GM21786 (cell line): ENCODE measurements at regions not wholly inside any gene's neighbourhood (a gene's known extent, or its start where the extent isn't known, plus 50 kb on each side); places are given as distances from the start of the nearest gene placed in this dataset.

Experiments
- ATAC-seq: cut with Tn5 transposase; IDR thresholded peaks from one replicate; pipeline ENCODE4 v1.9.1; 2021; ENCODE audit not compliant: unreplicated experiment

DNA sequence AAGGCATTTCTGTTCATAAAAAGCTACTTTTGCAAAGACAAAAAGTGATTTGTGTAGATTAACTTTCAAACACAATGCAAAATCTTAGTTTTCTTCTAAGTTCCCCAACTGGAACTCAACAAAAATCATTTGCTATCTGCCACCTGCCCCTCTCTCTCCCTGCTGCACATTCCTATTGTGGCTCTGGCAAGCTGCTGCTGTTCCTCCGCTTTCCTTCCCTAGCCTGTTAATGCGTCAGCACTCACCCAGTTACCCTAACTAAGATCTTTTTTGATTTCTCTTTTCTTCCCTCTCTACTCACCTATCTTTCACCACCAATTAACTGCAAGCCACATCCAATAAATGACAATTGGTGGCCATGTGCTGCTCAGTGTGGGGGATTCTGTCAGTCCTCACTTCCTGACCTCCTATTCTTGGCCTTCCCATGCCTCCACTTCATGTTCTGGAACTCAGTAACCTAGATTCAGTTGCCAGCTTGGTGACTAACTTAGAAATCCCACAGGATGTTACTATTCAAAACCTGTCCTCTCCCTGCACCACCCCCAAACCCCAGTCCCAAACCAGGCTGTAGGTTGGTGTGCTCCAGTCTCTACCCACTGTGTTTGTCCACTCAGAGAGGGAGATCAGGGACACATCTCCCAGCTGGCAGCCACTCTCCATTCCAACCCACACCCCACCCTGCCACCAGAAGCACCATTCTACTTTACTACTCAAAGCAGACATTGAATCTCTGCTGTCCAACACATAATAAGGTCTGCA lies 140.2 kb upstream of the CTTNBP2 start:
- no peak for ATAC-seq

DNA sequence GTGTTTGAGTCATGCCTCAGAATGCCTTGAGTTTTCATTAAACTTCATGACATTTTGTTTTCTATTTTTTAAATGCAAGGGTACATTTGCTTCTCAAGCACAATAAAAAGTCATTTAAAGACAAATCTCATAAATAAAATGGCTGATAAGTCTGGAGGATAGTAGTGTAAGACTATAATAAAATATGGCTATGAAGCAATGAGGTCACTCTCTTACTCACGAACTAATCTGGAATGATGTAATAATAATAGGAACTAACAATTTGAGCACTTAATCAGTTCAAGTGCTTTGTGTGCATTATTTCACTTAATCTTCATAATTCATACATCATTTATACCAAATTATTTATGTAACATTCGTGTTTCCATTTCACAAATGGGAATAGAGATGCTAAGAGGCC lies 149.3 kb upstream of the CTTNBP2 start:
- no peak for ATAC-seq

- ATAC-seq, result no peak
Observed at GRCh38 chr7:118026791-118027190, 153.6 kb upstream of the CTTNBP2 start.

GRCh38 chr7:118028226-118028625 lies 155.0 kb upstream of the CTTNBP2 start:
- ATAC-seq, result no peak

- no peak for ATAC-seq
Observed at GRCh38 chr7:118029826-118030422, 154.0 kb upstream of the LSM8 start.

DNA sequence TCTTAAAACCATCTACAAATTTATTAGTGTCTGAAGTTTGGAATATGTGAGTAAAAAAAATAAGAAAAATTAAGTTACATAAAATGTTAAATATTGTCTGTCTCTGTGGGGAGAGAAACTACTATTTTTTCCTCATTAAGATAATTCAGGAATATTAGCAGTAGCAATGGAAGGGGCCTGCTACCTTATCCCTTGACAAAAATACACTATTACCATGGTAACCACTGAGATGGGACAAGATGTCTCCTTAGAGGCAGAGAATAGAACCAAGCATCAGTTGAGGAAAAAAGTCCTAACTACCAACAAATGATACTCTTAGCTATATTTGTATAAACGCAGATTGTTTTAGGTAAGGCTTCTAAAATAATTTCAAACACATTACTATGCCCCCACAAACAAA lies 150.7 kb upstream of the LSM8 start:
- ATAC-seq, result no peak

DNA sequence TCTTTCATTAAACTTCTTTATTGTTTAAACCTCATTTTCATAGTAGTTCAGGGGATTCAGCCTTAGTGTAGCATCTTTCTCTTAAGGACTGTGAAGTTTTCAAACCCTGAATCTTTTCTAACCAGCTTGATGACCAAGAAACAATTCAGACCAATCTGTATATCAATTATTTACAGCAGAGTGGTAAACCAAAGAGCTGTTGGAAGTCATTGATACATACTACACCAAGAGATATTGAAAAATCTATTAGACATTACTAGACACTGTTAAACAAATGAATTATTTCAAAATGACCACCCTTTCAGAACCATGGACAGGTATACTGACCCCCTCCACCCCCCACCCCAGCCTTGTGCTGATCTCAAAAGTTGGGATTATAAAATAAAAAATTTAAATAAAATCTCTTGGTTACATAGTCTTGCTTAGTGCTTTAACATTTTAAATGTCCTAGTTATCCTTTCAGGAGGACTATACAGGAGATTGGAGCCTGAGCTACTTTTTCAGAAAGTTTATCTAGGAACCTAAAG lies 143.9 kb upstream of the LSM8 start:
- no peak for ATAC-seq

GRCh38 chr7:118040562-118040961 lies 143.4 kb upstream of the LSM8 start:
- ATAC-seq, result peak; percentile 74

GRCh38 chr7:118041251-118041878 lies 142.6 kb upstream of the LSM8 start:
- no peak for ATAC-seq

- ATAC-seq, result no peak
Observed at GRCh38 chr7:118045629-118046028, 138.3 kb upstream of the LSM8 start.

DNA sequence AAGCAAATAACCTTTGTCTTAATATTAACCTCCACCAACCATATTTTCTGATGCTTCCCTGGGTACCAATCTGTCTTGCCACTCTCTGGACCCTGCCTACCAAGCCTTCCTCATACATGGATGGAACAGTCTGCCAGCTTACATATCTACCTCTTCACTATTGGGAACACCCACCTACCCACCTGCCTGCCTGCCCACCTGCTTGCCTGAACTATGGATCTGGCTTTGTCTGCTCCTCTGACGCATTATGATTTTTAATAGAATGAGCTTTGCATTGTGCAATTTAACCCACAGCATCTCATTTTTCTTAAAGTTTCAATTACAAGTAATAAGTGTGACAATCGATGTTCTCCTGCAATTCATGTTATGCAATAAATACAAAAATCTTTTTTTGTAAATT lies 137.9 kb upstream of the LSM8 start:
- ATAC-seq, result no peak

DNA sequence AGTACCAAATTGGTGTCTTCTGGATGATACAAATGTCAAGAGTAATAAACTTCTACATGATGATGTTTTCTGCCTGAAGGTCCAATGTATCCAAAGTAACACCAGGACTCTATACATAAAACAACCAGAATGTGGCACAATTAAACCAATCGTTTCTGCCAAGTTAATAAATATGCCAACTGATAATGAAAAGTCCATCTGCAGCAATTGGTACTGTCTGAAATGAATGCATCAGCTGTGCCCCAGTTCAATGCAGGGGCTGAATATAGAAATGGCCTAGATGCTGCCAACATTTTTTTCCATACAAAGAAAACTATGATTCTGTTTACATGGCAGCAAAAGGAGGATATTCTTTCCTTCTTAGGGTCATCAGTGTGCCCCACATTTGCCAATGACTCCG lies 137.2 kb upstream of the LSM8 start:
- ATAC-seq, result no peak

DNA sequence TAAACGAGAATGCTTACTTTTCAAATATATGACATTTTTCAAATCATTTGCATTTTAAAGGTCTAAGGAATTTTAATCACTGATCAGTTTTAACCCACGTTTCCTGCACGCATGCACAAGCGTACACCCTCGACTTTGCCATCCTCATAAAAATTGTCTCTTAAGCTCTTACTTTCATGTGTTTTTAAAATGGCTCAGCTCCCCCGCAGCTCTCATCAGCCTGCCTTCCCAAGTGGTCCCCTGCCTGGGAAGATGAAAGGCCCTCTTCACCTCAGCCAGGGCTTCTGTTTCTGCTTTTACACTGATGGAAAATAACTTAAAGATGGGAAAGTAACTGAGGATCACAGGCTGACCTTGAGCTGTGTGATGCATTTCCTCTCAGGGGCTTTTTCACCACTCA lies 131.6 kb upstream of the LSM8 start:
- no peak for ATAC-seq

DNA sequence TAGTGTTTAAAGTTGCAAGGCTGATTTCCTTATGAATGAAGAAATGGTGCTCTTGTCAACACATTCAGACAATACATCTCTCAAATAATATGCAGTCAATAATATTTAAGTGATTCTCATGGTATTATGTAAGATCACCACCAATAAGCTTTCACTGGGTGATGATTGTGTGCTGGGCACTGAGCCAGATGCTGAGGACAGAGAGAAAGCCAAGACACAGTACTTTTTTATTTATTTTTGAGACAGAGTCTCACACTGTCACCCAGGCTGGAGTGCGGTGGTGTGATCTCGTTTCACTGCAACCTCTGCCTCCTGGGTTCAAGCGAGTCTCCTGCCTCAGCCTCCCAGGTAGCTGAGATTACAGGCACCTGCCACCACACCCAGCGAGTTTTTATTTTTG lies 130.6 kb upstream of the LSM8 start:
- no peak for ATAC-seq

- ATAC-seq, result no peak
Observed at GRCh38 chr7:118054529-118054928, 129.4 kb upstream of the LSM8 start.

GRCh38 chr7:118055647-118056046 lies 128.3 kb upstream of the LSM8 start:
- no peak for ATAC-seq

DNA sequence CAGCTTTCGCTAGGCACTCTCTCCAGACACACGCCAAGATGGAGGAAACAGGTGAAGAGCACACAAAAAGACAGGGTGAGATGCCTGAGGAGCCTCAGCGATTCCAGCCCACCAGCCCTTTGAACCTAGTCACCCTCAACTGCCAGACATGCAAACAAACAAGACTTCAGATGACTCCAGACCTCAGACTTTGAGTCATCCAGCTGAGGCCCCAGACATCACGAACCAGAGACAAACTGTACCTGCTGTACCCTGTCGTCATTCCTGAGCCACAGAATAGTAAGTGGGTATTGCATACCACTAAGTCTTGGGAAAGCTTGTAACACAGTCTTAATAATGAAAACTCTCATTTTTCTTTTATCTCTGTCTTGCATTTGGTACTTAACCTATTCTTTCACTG lies 126.6 kb upstream of the LSM8 start:
- no peak for ATAC-seq

DNA sequence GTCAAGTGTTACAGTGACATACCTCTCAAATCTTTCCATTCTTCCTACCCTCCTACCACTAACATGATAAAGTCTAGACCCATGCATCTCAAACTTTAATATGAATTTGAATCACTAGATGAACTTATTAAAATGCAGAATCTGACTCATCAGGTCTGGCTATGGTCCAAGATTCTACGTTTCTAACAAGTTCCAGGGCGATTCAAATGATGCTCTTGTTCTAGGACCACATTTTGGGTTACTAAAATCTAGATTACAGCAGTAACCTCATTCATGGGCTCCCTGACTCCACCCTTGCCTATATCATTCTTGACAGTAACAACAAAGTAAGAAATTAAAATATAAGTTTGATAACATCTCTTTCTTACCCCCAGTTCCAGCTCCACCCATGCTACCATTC lies 124.8 kb upstream of the LSM8 start:
- ATAC-seq, result no peak

DNA sequence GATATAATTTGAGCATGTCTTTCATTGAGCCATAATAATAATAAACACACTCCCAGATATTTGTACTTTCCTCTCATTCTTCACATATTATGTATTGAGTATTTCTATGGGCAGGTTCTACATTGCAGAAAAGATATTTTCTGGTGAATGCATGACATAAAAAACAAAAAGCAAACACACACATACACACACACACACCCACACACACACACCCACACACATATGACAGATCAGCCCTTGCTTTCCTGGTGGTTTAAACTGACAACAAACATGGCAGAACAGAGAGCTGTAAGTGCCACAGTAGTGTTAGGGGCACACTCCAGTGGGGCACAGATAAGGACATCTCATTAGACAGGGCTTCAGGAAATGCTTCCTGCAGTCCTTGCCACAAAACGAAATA lies 123.3 kb upstream of the LSM8 start:
- ATAC-seq, result no peak

GRCh38 chr7:118061386-118061785 lies 122.6 kb upstream of the LSM8 start:
- no peak for ATAC-seq

DNA sequence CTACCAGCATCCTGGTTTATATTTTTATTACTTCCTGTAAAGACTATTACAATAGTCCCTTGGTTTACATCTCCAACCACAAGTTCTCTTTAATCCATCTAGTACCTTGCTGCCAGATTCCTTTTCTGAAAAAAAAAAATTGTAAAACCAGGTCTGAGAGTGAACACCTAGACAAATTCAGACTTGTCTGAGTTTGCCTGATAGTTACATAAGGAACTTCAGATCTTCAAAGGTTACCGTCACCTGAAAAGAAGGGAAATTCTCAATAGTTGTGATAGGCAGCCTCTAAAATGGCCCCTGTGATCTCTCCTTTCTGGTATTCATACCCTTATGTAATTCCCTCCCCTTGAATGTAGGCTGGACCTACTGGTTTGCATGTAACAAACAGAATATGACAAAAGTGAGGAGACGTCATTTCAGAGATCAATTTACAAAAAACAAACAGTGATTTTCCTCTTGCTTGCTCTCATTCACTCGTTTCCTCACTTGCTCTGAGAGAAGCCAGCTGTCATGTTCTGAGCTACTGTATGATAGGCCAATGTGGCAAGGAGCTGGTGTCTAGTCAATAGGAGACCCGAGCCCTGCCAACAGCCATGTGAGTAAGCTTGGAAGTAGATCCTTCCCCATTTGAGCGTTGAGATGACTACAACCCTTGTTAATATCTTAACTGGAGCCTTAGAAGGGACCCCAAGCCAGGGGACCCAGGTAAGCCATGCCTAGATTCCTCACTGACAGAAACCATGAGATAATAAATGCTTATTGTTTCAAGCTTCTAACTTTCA lies 110.9 kb upstream of the LSM8 start:
- ATAC-seq, result no peak
